HG03108 (cell line): ENCODE measurements at regions not wholly inside any gene's neighbourhood (a gene's known extent, or its start where the extent isn't known, plus 50 kb on each side); places are given as distances from the start of the nearest gene placed in this dataset.

Experiments used
- ATAC-seq: cut with Tn5 transposase; IDR thresholded peaks from one replicate; pipeline ENCODE4 v1.9.1; 2021; ENCODE audit warnings: moderate library complexity; ENCODE audit not compliant: unreplicated experiment

GRCh38 chr1:114232691-114233090 lies 79.0 kb upstream of the SYT6 start:
- ATAC-seq, result no peak

DNA sequence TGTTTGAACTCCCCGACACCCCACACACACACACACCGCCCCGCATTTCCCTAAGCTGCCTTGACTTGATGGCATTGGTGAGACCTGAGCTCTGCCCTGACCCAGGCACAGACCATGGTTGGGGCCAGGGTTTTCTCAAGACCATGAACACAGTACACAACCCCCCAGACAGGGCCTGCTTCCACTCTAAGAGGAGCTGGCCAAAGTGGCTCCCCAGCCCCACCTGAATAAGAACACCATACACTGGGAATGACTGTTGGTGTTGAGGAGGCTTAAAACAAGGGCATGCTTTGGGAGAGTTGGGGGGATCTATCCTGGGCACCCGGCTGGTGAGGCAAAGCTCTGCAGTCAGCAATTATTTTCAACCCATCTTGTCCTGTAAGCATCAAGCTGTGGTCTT lies 77.6 kb upstream of the SYT6 start:
- ATAC-seq, result no peak

- no peak for ATAC-seq
Measured at GRCh38 chr1:114229368-114229767, 75.7 kb upstream of the SYT6 start.

GRCh38 chr1:114227059-114227458 lies 73.4 kb upstream of the SYT6 start:
- ATAC-seq, result no peak

GRCh38 chr1:114224196-114224907 lies 70.7 kb upstream of the SYT6 start:
- no peak for ATAC-seq

GRCh38 chr1:114222920-114223319 lies 69.3 kb upstream of the SYT6 start:
- ATAC-seq, result no peak

DNA sequence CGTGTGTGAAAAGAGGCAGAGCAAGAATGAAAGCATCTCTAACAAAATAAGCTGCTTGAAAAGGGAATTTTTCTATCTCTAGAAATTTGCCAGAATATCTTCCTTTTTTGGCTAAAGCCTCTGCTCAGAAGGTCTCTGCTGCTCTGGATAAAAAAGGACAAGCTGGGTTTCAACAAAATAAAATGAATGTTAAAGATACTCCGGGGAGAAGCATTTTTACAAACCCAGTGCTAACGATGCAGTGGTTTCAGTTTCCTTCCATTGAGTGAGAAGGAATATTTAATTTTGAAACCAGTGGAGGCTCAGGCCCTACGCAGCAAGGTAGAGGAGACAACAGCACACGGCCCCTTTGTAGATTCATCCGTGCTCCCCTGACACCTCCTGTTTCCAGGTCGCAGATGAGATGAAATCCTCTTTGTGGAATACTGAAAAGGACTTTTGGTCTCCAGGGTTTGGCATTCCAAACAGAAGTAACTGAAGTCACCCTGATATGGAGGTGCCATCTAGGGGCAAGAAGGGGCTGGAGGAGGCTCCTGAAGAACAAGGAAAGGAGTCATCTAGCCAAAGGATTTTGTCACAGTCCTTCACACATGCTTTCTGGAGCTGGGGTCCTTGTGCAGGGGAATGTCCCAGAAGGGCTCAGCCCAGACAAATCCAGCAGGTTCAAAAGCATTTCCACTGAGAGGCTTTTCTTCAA lies 65.7 kb upstream of the SYT6 start:
- ATAC-seq, result no peak

DNA sequence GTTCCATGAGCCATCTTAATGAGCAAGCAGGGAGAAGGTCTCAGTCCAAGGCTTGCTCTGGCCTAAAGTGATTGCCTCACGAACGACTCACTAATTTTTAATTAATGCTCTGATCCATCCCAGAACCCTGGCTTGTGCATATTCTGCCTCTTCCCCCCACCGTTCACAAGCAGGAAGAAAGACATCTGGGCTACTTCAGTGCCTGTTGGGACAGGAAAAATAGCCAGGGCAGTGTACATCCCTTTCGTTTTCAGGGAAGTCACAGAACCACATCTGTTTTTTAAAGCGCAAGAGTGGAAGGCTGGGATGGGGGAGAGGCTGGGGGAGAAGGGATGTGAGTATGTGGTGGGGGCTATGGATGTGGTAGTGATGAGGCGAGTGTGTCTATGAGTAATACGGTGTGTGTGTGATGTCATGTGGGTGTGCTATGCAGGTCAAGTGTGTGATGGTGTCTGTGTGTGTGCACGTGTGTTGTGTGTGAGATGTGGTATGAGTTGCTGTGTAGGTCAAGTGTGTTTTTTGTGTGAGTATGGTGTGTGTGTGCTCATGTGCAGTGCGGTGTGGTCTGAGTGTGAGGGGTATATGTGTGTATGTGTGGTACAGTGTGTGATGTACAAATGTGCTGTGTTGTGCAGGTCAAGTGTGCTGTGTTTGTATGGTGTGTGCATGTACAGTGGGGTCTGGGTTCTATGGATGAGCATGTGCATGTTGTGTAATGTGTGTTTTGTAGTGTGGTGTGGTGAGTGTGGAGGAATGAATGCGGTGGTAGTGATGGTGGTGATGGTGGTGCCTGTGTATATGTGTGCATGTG lies 64.9 kb upstream of the SYT6 start:
- ATAC-seq, result no peak

DNA sequence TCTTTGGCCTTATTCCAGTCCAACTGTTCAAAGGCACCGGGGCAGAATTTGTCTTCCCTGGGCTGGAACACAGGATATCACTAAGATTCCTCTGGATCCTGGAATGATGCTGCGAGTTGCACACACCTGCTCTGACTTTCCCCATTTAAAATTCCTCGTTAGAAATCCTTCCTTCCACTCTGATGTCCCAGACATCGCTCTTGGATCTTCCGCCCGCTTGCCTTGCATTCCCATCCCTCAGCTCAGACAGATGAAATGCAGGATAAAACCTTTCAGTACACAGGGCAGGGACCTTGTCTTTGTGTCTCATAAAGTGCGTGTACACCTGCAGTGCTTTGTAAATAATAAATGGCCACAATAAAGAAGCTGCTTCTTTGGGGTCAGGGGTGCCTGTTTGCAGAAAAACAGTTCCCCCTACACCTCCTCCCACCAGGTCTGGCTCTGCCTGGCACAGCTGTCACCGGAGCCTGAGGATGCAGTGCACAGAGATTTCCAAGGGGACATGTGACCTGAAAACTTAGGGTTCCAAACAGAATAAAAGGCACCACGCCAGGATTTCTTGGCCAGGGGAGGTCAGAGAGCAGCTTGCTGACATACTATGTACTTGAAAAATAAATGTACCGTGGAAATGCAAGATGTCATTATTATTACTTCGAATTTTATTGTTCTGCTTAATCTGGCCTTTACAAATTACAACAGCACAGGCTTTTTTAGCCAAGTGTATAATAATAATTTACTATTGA lies 62.9 kb upstream of the SYT6 start:
- ATAC-seq, result no peak

DNA sequence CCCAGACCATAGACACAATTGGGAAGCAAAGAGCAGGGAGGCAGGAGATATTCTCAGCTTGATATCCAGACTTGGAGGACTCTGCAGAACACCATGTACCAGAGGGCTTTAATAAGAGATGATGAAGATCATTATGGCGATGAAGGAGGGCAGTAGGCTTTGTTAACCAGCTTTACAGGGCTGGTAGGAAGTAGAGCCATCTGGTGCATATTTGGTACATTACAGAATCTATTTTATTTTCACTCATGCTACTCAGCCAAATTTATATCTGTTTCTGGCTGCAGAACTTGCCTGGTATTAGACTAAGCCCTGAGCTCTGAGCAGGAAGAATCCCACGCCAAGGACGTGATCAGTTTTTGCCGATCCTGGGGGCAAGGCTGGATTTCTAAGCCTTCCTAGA lies 61.8 kb upstream of the SYT6 start:
- ATAC-seq, result no peak

DNA sequence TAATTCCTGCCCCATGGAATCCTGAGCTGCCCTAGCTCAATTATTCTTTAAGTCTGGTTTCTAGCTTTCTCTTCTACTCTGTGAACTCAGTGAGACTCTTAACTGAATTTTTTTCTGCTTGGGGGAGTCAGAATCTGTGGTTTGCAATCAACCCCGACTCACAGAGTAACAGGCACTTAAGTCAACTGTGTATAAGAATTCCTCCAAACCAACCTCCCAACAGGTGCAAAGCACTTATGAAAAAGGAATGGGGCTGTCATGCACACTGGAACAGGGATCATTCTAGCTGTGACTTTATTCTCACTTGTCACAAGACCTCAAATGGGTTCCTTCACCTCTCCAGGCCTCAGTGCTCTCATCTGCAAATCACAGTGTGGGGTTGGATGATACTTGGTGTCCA lies 60.3 kb upstream of the SYT6 start:
- no peak for ATAC-seq

- no peak for ATAC-seq
Measured at GRCh38 chr1:114209971-114210370, 56.3 kb upstream of the SYT6 start.

GRCh38 chr1:114208714-114209113 lies 55.0 kb upstream of the SYT6 start:
- no peak for ATAC-seq

DNA sequence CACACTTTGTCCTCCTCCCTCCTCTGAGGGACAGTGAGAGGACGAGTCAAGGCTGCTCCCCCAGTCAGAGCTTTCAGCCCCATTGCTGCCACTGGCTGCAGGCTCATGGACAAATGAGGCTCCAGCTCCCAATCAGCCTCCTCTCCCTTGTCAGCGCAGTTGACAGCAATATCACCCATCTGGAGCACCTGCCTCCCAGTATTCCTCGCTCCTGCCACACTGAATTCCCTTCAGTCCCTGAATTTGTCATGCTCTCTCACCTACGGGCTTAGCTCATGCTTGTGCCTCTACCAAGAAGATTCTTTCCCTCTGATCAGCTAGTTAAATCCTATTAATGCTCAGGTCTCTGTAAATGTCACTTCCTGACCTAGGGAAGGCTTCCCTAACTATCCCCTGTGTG lies 54.4 kb upstream of the SYT6 start:
- no peak for ATAC-seq

- no peak for ATAC-seq
Measured at GRCh38 chr1:114207635-114208034, 54.0 kb upstream of the SYT6 start.

- ATAC-seq, result no peak
Measured at GRCh38 chr1:114206392-114206791, 52.7 kb upstream of the SYT6 start.

DNA sequence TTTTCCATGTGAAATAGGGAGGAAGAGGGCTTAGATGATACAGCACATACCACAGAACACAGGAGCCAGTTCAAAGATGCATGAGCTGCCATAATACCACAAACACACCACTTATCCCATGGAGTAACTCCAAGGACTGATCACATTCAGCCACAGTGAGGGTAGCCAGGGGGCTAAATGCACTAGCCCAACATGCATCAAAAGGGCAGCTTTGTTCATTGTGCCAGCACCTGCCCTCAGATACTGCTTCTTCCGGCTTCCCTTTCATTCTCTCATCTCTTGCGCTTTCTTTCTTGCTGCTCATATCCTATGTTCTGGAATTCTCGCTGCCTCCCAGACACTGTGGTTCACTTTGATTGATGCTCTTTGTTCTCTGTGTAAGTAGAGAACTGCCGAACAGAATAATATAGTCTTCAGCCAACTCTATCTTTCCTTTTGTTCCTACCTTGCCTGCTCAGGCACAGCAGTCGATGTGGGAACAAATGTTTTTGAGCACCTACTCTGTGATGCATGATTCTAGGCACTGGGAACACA lies 50.0 kb upstream of the SYT6 start:
- ATAC-seq, result no peak
